GM18873 (cell line): ENCODE measurements at regions not wholly inside any gene's neighbourhood (a gene's known extent, or its start where the extent isn't known, plus 50 kb on each side); places are given as distances from the start of the nearest gene placed in this dataset.

ENCODE experiments used
- ATAC-seq: cut with Tn5 transposase; IDR thresholded peaks from one replicate; pipeline ENCODE4 v1.9.1; 2021; ENCODE audit warnings: mild to moderate bottlenecking, moderate library complexity, moderate number of reproducible peaks; ENCODE audit not compliant: unreplicated experiment, low FRiP score

GRCh38 chr4:137343221-137343620 is 189.1 kb downstream of the PCDH18 start:
- ATAC-seq, result no peak

DNA sequence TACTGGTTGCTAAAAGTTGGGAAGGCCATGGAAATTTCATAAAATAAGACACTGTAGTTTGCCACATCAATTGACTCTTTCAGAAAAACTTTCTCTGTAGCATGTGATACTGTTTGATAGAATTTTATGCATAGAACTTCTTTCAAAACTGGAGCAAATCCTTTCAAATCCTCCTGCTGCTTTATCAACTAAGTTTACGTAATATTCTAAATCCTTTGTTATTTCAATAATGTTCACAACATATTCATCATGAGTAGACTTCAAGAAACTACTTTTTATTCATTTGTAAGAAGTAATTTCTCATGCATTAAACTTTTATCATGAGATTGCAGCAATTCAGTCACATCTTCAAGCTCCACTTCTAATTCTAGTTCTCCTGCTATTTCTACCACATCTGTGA is 199.3 kb downstream of the PCDH18 start:
- no peak for ATAC-seq

- no peak for ATAC-seq
These were observed 220.0 kb downstream of the PCDH18 start for GRCh38 chr4:137312257-137312656.

GRCh38 chr4:137310593-137311490 is 221.5 kb downstream of the PCDH18 start:
- ATAC-seq, result no peak

- no peak for ATAC-seq
These were observed 222.1 kb downstream of the PCDH18 start for GRCh38 chr4:137310166-137310565.

GRCh38 chr4:137309424-137309823 is 222.9 kb downstream of the PCDH18 start:
- no peak for ATAC-seq

DNA sequence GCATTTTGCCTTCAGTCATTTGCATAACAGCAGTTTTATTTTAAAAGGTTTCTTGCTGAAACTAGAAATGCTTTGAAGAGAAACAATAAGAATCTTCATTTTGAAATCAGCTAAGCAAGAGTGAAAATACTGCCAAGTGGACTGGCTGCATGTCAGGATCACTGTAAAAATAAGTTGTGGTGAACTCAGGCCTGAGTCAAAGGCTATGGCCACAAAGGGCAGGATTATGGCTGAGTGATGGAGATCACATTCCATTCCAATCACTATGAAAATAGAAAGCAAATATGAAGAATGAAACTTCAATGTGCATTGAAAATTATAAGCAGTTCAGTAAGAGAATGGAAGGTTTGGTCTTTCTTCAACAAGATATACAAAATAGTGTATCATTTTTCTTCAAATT is 224.5 kb downstream of the PCDH18 start:
- ATAC-seq, result no peak

GRCh38 chr4:137300776-137301175 is 231.5 kb downstream of the PCDH18 start:
- ATAC-seq, result no peak

DNA sequence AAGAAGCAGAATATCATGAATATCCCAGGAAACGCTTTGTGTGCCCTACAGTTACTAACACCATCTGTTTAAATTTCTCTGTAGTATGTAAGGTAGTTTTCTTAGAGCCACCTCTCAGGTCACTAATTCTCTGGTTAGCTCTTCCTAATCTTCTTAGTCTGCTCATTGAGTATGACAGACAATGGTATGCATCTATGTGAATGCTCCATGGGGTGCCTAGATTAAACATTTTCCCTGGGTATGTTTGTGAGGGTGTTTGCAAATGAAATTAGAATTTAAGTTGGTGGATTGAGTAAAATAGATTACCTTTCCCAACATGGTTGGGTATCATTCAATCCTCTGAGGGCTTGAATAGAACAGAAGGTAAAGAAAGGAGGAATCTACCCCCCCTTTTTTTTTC is 233.0 kb downstream of the PCDH18 start:
- ATAC-seq, result no peak

- ATAC-seq, result no peak
These were observed 239.0 kb downstream of the PCDH18 start for GRCh38 chr4:137293281-137293680.

- ATAC-seq, result no peak
These were observed 248.6 kb downstream of the PCDH18 start for GRCh38 chr4:137283737-137284136.

- no peak for ATAC-seq
These were observed 253.9 kb downstream of the PCDH18 start for GRCh38 chr4:137278431-137278830.

DNA sequence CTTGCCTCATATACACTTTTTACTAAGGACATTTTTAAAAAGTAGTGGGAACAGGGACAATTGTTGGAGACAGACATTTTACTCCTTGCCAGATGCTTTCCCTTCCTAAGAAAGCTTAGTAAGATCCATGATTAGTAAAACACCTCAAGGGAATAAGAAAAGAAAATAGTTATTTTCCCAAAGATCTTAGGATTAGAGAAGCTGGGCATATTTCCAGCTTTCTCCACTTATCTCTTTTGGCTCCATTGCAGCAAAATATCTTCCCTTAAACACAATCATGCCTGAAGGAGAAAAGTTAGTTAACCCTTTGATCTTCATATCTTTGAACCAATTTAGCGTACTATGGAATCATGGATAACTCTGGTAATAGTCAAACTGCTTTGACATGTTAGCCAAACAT is 257.9 kb downstream of the PCDH18 start:
- ATAC-seq, result no peak

- ATAC-seq, result no peak
These were observed 265.3 kb downstream of the PCDH18 start for GRCh38 chr4:137267024-137267423.

- no peak for ATAC-seq
These were observed 265.8 kb downstream of the PCDH18 start for GRCh38 chr4:137266511-137266910.

GRCh38 chr4:137263206-137263605 is 269.1 kb downstream of the PCDH18 start:
- no peak for ATAC-seq

- ATAC-seq, result no peak
These were observed 278.3 kb downstream of the PCDH18 start for GRCh38 chr4:137253949-137254348.

GRCh38 chr4:137249112-137249511 is 283.2 kb downstream of the PCDH18 start:
- ATAC-seq, result no peak

DNA sequence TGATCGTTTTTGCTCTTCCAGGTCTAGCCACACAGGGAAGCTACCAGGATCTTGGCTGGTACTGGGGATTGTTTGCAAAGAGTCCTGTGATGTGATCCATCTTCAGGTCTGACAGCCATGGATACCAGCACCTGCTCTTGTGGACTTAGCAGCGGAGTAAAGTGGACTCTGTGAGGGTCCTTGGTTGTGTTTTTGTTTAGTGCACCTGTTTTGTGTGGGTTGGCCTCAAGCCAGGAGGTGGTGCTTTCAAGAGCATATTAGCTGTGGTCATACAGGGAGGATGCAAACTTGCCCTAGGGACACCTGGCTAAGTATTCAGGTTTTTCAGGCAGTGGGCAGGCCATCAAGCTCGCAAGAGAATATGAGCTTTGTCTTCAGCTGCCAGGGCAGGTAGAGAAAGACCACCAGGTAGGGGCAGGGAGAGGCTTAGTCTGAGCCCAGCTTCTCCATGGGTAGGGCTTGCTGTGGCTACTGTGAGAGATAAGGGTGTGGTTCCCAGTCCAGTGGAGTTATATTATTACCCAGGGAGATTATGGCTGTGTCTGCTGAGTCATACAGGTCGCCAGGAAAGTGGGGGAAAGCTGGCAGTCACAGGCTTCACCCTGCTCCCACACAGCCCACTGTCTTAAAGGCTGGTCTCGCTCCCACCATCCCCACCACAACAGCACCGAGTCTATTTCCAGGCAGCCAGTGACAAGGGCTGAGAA is 293.7 kb downstream of the PCDH18 start:
- ATAC-seq, result no peak

GRCh38 chr4:137226900-137227299 is 305.4 kb downstream of the PCDH18 start:
- no peak for ATAC-seq

- ATAC-seq, result no peak
These were observed 306.1 kb downstream of the PCDH18 start for GRCh38 chr4:137226221-137226620.
